Forelimb muscle (tissue), 1 donor: ENCODE measurements at regions not wholly inside any gene's neighbourhood (a gene's known extent, or its start where the extent isn't known, plus 50 kb on each side); places are given as distances from the start of the nearest gene placed in this dataset.
"Not testable (repeated sequence)": the region's sequence is repeated elsewhere in the genome, so short reads cannot be mapped to it uniquely, and the experiment has no call there.

Experiments
- DNase-seq: peaks from one replicate; pipeline ENCODE4 v3.0.0-alpha.2; 2013; ENCODE audit warnings: low read depth

GRCh38 chr14:81751198-81751597 is 217.5 kb upstream of the SEL1L start:
- DNase-seq, result no peak

GRCh38 chr14:81759541-81759940 is 225.9 kb upstream of the SEL1L start:
- no peak for DNase-seq

- DNase-seq, result no peak
Measured at GRCh38 chr14:81765651-81766275, 232.1 kb upstream of the SEL1L start.

GRCh38 chr14:81766321-81766915 is 232.8 kb upstream of the SEL1L start:
- no peak for DNase-seq

- DNase-seq, result no peak
Measured at GRCh38 chr14:81767266-81767995, 233.8 kb upstream of the SEL1L start.

GRCh38 chr14:81771651-81772275 is 238.1 kb upstream of the SEL1L start:
- no peak for DNase-seq

GRCh38 chr14:81772381-81772780 is 238.7 kb upstream of the SEL1L start:
- no peak for DNase-seq

- no peak for DNase-seq
Measured at GRCh38 chr14:81776531-81776930, 242.9 kb upstream of the SEL1L start.

- DNase-seq, result not testable (repeated sequence)
Measured at GRCh38 chr14:81781798-81782197, 248.1 kb upstream of the SEL1L start.

GRCh38 chr14:81784084-81784483 is 250.4 kb upstream of the SEL1L start:
- DNase-seq, result no peak

- DNase-seq, result peak; percentile 89
Measured at GRCh38 chr14:81797315-81797714, 263.7 kb upstream of the SEL1L start.

- DNase-seq, result no peak
Measured at GRCh38 chr14:81801921-81802320, 268.3 kb upstream of the SEL1L start.

GRCh38 chr14:81802341-81802740 is 268.7 kb upstream of the SEL1L start:
- DNase-seq, result no peak

- no peak for DNase-seq
Measured at GRCh38 chr14:81805785-81806184, 272.1 kb upstream of the SEL1L start.

GRCh38 chr14:81811705-81812269 is 278.1 kb upstream of the SEL1L start:
- no peak for DNase-seq

GRCh38 chr14:81818271-81818670 is 284.6 kb upstream of the SEL1L start:
- DNase-seq, result no peak

- DNase-seq, result no peak
Measured at GRCh38 chr14:81819344-81819743, 285.7 kb upstream of the SEL1L start.

- no peak for DNase-seq
Measured at GRCh38 chr14:81819910-81820309, 286.3 kb upstream of the SEL1L start.

- DNase-seq, result no peak
Measured at GRCh38 chr14:81826081-81826480, 292.4 kb upstream of the SEL1L start.

- DNase-seq, result no peak
Measured at GRCh38 chr14:81829447-81829846, 295.8 kb upstream of the SEL1L start.

- peak; percentile 70 for DNase-seq
Measured at GRCh38 chr14:81831128-81831820, 297.6 kb upstream of the SEL1L start.

GRCh38 chr14:81834308-81834707 is 300.7 kb upstream of the SEL1L start:
- DNase-seq, result no peak
